GM06990 (cell line): ENCODE measurements at regions not wholly inside any gene's neighbourhood (a gene's known extent, or its start where the extent isn't known, plus 50 kb on each side); places are given as distances from the start of the nearest gene placed in this dataset.

ENCODE experiments used
- DNase-seq: peaks from one replicate; pipeline ENCODE4 v3.0.0-alpha.2; 2011; ENCODE audit not compliant: insufficient read length; ENCODE audit errors: extremely low read depth
- H3K27me3 ChIP-seq: replicated peaks from 2 replicates; pipeline ENCODE4 v1.6.0; 2011; ENCODE audit warnings: low read length; ENCODE audit not compliant: control insufficient read depth, insufficient read depth
- H3K36me3 ChIP-seq: 2 replicates; pipeline ENCODE4 v1.5.1; 2011; ENCODE audit warnings: low read length; ENCODE audit not compliant: control insufficient read depth, insufficient read depth
- H3K4me3 ChIP-seq: replicated peaks from 2 replicates; pipeline ENCODE4 v1.5.1; 2011; ENCODE audit warnings: low read depth, mild to moderate bottlenecking, control low read depth, low read length
- CTCF ChIP-seq: IDR thresholded peaks from 2 replicates; pipeline ENCODE4 v1.5.1; 2011; ENCODE audit warnings: low read length, control low read depth, mild to moderate bottlenecking, inconsistent platforms; ENCODE audit not compliant: insufficient read depth, poor library complexity, severe bottlenecking

- H3K27me3 ChIP-seq, result no peaks in the 10 kb centered on the region
- no peak overlapping the region for H3K4me3 ChIP-seq
- DNase-seq, result no peak
- TF ChIP-seq CTCF, result no peak
- H3K36me3 ChIP-seq, result no peaks in the 10 kb centered on the region
Observed at GRCh38 chr16:64846966-64847365, 274.9 kb downstream of the CDH11 start.

- H3K4me3 ChIP-seq, result no peak overlapping the region
Observed at GRCh38 chr16:64845071-64845470, 276.8 kb downstream of the CDH11 start.

GRCh38 chr16:64841482-64841881 lies 280.4 kb downstream of the CDH11 start:
- Histone ChIP-seq H3K4me3 (no peak overlapping the region), H3K27me3 (no peaks in the 10 kb centered on the region), H3K36me3 (no peaks in the 10 kb centered on the region)
- no peak for TF ChIP-seq CTCF
- no peak for DNase-seq

More at GRCh38 chr16:64845071-64845470, 276.8 kb downstream of the CDH11 start:
- no peak for TF ChIP-seq CTCF
- Histone ChIP-seq H3K27me3 (no peaks in the 10 kb centered on the region), H3K36me3 (no peaks in the 10 kb centered on the region)
- no peak for DNase-seq

- no peak for TF ChIP-seq CTCF
- Histone ChIP-seq H3K27me3 (no peaks in the 10 kb centered on the region), H3K4me3 (no peak overlapping the region), H3K36me3 (no peaks in the 10 kb centered on the region)
- DNase-seq, result no peak
Observed at GRCh38 chr16:64841071-64841470, 280.8 kb downstream of the CDH11 start.

GRCh38 chr16:64830653-64831052 lies 291.2 kb downstream of the CDH11 start:
- no peak for TF ChIP-seq CTCF
- no peak for DNase-seq
- Histone ChIP-seq H3K36me3 (no peaks in the 10 kb centered on the region), H3K27me3 (no peaks in the 10 kb centered on the region), H3K4me3 (no peak overlapping the region)

GRCh38 chr16:64829678-64830077 lies 292.2 kb downstream of the CDH11 start:
- no peaks in the 10 kb centered on the region for H3K27me3 ChIP-seq
- no peak for TF ChIP-seq CTCF
- DNase-seq, result no peak
- no peaks in the 10 kb centered on the region for H3K36me3 ChIP-seq
- no peak overlapping the region for H3K4me3 ChIP-seq
